HepG2 (cell line): ENCODE measurements at regions not wholly inside any gene's neighbourhood (a gene's known extent, or its start where the extent isn't known, plus 50 kb on each side); places are given as distances from the start of the nearest gene placed in this dataset.

Source experiments
- ATAC-seq: fragments of 200-7000 bp; cut with Tn5 transposase; 3 replicates; pipeline ENCODE4 v1.9.1; 2020; ENCODE audit warnings: mild to moderate bottlenecking, moderate library complexity
- BruUV-seq: library from RNA; stranded (reverse); fragments of 400-500 nt; replicated peaks from 2 replicates; lab custom pipeline; 2021; lab: Mats Ljungman, UMichigan
- CTCF ChIA-PET: fragments of 300-600 bp; formaldehyde crosslinking; extraction: SDS; loops from one replicate; lab custom pipeline; 2021; ENCODE audit warnings: low total read pairs, inconsistent platforms, low intra/inter-chr PET ratio; lab: Yijun Ruan, JAX
- POLR2A ChIA-PET: fragments of 350-600 bp; sonication (Branson Sonifier 250); formaldehyde crosslinking; loops from one replicate; lab custom pipeline; 2020; ENCODE audit warnings: antibody characterized with exemption, inconsistent platforms; lab: Yijun Ruan, JAX
- DNase-seq: peaks from one replicate; pipeline ENCODE4 v3.0.0-alpha.2; 2015; ENCODE audit warnings: low spot score
- FAIRE-seq: peaks from 3 replicates; lab custom pipeline; 2011; peaks lifted over from hg19 to GRCh38; lab: Jason Lieb, UNC
- H2AFZ ChIP-seq: one replicate; pipeline ENCODE4 v1.6.1; 2011; ENCODE audit warnings: low read length, inconsistent platforms
- H3K27ac ChIP-seq: fragments of 300-600 bp; 3 replicates; pipeline ENCODE4 v1.8.0; 2011; ENCODE audit warnings: mixed run types, mild to moderate bottlenecking, mixed read lengths, low read length, inconsistent platforms; ENCODE audit not compliant: insufficient read depth; ENCODE audit errors: extremely low read length
- H3K27me3 ChIP-seq, 2 experiments: fragments of 200-600 bp in 1 of 2; 2 replicates in 1 of 2; 3 replicates in 1 of 2; pipeline versions ENCODE4 v1.6.0 to v1.8.0; 2011; ENCODE audit warnings: low read length in 2 of 2, mild to moderate bottlenecking in 2 of 2, moderate library complexity in 2 of 2, inconsistent platforms in 1 of 2; ENCODE audit not compliant: insufficient read depth in 2 of 2, control insufficient read depth in 1 of 2
- H3K36me3 ChIP-seq, 2 experiments: fragments of 200-600 bp in 1 of 2; replicated peaks in 1 of 2; 2 replicates in 1 of 2; 3 replicates in 1 of 2; pipeline versions ENCODE4 v1.5.1 to v1.8.0; 2011; ENCODE audit warnings: low read length in 2 of 2, inconsistent platforms in 1 of 2; ENCODE audit not compliant: insufficient read depth in 2 of 2, control insufficient read depth in 1 of 2
- H3K4me1 ChIP-seq: 2 replicates; pipeline ENCODE4 v1.5.1; 2012; ENCODE audit warnings: low read length, inconsistent platforms; ENCODE audit not compliant: insufficient read depth
- H3K4me2 ChIP-seq: 2 replicates; pipeline ENCODE4 v1.6.0; 2011; ENCODE audit warnings: low read depth, low read length, inconsistent platforms
- H3K4me3 ChIP-seq, 3 experiments: fragments of 200-600 bp in 1 of 3; sonication (generic), shearing (Covaris generic) in 1 of 3; replicated peaks in 1 of 3; 2 replicates each; pipeline ENCODE4 v1.5.1; 2011 to 2016; ENCODE audit warnings: low read length in 3 of 3, inconsistent platforms in 2 of 3, low read depth in 2 of 3, mild to moderate bottlenecking in 2 of 3, control low read depth in 1 of 3, mixed read lengths in 1 of 3; ENCODE audit not compliant: insufficient read depth in 1 of 3
- H3K79me2 ChIP-seq: one replicate; pipeline ENCODE4 v1.6.1; 2011; ENCODE audit warnings: low read length, inconsistent platforms; ENCODE audit not compliant: insufficient read depth
- H3K9ac ChIP-seq: 2 replicates; pipeline ENCODE4 v1.6.0; 2011; ENCODE audit warnings: mild to moderate bottlenecking, low read depth, low read length, inconsistent platforms; ENCODE audit not compliant: insufficient read depth
- H3K9me3 ChIP-seq: 2 replicates; pipeline ENCODE4 v1.5.1; 2012; ENCODE audit warnings: mild to moderate bottlenecking, low read length
- H4K20me1 ChIP-seq: 2 replicates; pipeline ENCODE4 v1.6.0; 2011; ENCODE audit warnings: inconsistent platforms, mild to moderate bottlenecking, low read length, moderate library complexity; ENCODE audit not compliant: insufficient read depth
- KDM1A ChIP-seq: IDR thresholded peaks from 2 replicates; pipeline ENCODE4 v1.6.1; 2016; ENCODE audit warnings: missing compliant biosample characterization
- PAXIP1 ChIP-seq: sonication (generic); formaldehyde crosslinking; conservative IDR thresholded peaks from 2 replicates; pipeline ENCODE4 v1.4.0; 2020; ENCODE audit warnings: mild to moderate bottlenecking, missing genetic modification reagents, moderate library complexity
- TBP ChIP-seq: sonication (generic); formaldehyde crosslinking; IDR thresholded peaks from 2 replicates; pipeline ENCODE4 v1.5.0; 2020; ENCODE audit warnings: missing genetic modification reagents
- ZNF12 ChIP-seq: sonication (generic); formaldehyde crosslinking; IDR thresholded peaks from 2 replicates; pipeline ENCODE4 v1.5.0; 2020; ENCODE audit warnings: missing genetic modification reagents
- WGBS: methylation state at CpG from one replicate; pipeline ENCODE4 v1.1.6; 2017; ENCODE audit warnings: low lambda C conversion rate; 5-methylcytosine and 5-hydroxymethylcytosine counted together
- in situ Hi-C: cut with HindIII; loops from 2 replicates; pipeline ENCODE4 v1.10.0; 2017; ENCODE audit warnings: low pct_unique_long_range_greater_than_20kb; ENCODE audit not compliant: extremely low pct_ligation_motif_present
- intact Hi-C: fragments of 100-400 bp; cut with micrococcal nuclease; formaldehyde crosslinking; loops from one replicate; pipeline ENCODE4 v1.10.0; 2022; ENCODE audit not compliant: unreplicated experiment

DNA sequence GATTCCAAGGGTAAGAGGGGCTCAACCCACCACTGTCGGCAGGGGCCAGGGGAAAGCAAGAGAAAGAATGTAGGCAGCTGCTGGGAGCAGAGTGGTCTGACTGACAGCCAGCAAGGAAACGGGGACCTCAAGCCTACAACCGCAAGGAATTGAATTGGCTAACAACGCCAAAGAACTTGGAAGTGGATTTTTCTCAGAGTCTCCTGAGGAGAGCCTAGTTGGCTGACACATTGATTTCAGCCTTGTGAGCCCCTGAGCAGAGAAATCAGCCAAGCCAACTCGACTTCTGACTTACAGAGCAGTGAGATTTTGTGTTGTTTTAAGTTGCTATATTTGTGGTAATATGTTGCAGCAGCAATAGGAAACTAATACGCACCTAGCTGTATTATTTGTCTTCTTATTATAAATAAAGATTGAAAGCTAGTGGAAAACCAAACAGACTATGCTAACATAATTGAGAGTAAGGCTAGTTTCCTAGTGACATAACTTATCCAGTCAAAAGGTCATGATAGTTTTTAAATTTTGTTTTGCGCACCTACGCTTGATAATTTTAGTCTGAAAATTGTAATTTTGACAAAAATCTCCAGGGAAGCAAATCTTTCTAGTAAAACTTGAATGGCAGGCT is 145.8 kb upstream of the HCCS start:
- H3K9ac ChIP-seq, result no peak overlapping the region
- WGBS, result 98% methylated on average over 8 of the region's 8 CpGs
- CTCF ChIA-PET, result no interaction called here

GRCh38 chrX:10966057-10966456 is 145.1 kb upstream of the HCCS start:
- BruUV-seq, result no TSS peak
- intact Hi-C loops, result no loop called here
- in situ Hi-C loops, result no loop called here
- Histone ChIP-seq H2AFZ (no peak overlapping the region), H4K20me1 (no peaks in the 10 kb centered on the region), H3K9ac (no peak overlapping the region), H3K27me3 (no peaks in the 10 kb centered on the region), H3K27ac (no peak overlapping the region), H3K9me3 (no peaks in the 10 kb centered on the region), H3K79me2 (no peaks in the 10 kb centered on the region), H3K36me3 (no peaks in the 10 kb centered on the region), H3K4me1 (peaks cover 12% of the 10 kb centered on the region), H3K4me2 (peak overlapping the region; percentile 23; the same call in 1 of the 2 replicates)
- ChIA-PET CTCF (no interaction called here), POLR2A (no interaction called here)
- ATAC-seq (peak; percentile 41; the same call in 1 of the 3 replicates), DNase-seq (peak; percentile 10), FAIRE-seq (peak; percentile 80)
- 43% methylated on average over 1 of the region's 1 CpG for WGBS
- TF ChIP-seq TBP (CRISPR knock-in tag), result no peak
- TF ChIP-seq PAXIP1 (CRISPR knock-in tag), result 0 out of 2 replicates have a peak, but pooled peaks have one; percentile 14
- TF ChIP-seq, all 625 proteins: peak for 1
- no peak overlapping the region for H3K4me3 ChIP-seq

More for the DNA sequence above, 145.8 kb upstream of the HCCS start:
- intact Hi-C loops (no loop called here), in situ Hi-C loops (no loop called here)
- Histone ChIP-seq H2AFZ (no peak overlapping the region), H3K27me3 (no peaks in the 10 kb centered on the region), H3K4me1 (peaks cover 12% of the 10 kb centered on the region), H3K4me2 (no peak overlapping the region), H3K9me3 (no peaks in the 10 kb centered on the region), H3K79me2 (no peaks in the 10 kb centered on the region), H3K36me3 (no peaks in the 10 kb centered on the region), H4K20me1 (no peaks in the 10 kb centered on the region), H3K27ac (no peak overlapping the region), H3K4me3 (no peak overlapping the region)
- TF ChIP-seq KDM1A (CRISPR knock-in tag) (no peak), ZNF12 (peak; percentile 38; the same call in 1 of the 2 replicates)
- POLR2A ChIA-PET, result no interaction called here
- ATAC-seq (no peak), FAIRE-seq (peak; percentile 4), DNase-seq (no peak)
- BruUV-seq, result no TSS peak
